ENCODE measurements at regions not wholly inside any gene's neighbourhood (a gene's known extent, or its start where the extent isn't known, plus 50 kb on each side); places are given as distances from the start of the nearest gene placed in this dataset.
"Not testable (repeated sequence)": the region's sequence is repeated elsewhere in the genome, so short reads cannot be mapped to it uniquely, and the experiment has no call there.

- no peaks in the 10 kb centered on the region for H3K4me1 ChIP-seq (ENCODE audit: insufficient read depth, low read length)
- H3K27me3 ChIP-seq (ENCODE audit: insufficient read depth, low read length), result no peaks in the 10 kb centered on the region
- no peak overlapping the region for H3K4me3 ChIP-seq (ENCODE audit: low read length)
- no peak overlapping the region for H3K9ac ChIP-seq (ENCODE audit: low read depth, low read length)
- H3K9me3 ChIP-seq (ENCODE audit: insufficient read depth, low read depth, low read length), result no peaks in the 10 kb centered on the region
- no peaks in the 10 kb centered on the region for H3K36me3 ChIP-seq (ENCODE audit: insufficient read depth, low read depth, low read length)
- no peak overlapping the region for H3K27ac ChIP-seq (ENCODE audit: low read length)
Observed at GRCh38 chr14:53620890-53621289, 335.7 kb downstream of the BMP4 start.

- Histone ChIP-seq H3K4me1 (ENCODE audit: insufficient read depth, low read length) (no peaks in the 10 kb centered on the region), H3K27ac (ENCODE audit: low read length) (no peak overlapping the region), H3K36me3 (ENCODE audit: insufficient read depth, low read depth, low read length) (no peaks in the 10 kb centered on the region), H3K9me3 (ENCODE audit: insufficient read depth, low read depth, low read length) (no peaks in the 10 kb centered on the region), H3K4me3 (ENCODE audit: low read length) (no peak overlapping the region), H3K9ac (ENCODE audit: low read depth, low read length) (no peak overlapping the region), H3K27me3 (ENCODE audit: insufficient read depth, low read length) (no peaks in the 10 kb centered on the region)
Observed at GRCh38 chr14:53620317-53620716, 336.3 kb downstream of the BMP4 start.

GRCh38 chr14:53619691-53620231 lies 336.9 kb downstream of the BMP4 start:
- no peak overlapping the region for H3K4me3 ChIP-seq (ENCODE audit: low read length)
- no peak overlapping the region for H3K27ac ChIP-seq (ENCODE audit: low read length)
- H3K36me3 ChIP-seq (ENCODE audit: insufficient read depth, low read depth, low read length), result no peaks in the 10 kb centered on the region
- no peaks in the 10 kb centered on the region for H3K4me1 ChIP-seq (ENCODE audit: insufficient read depth, low read length)
- no peaks in the 10 kb centered on the region for H3K27me3 ChIP-seq (ENCODE audit: insufficient read depth, low read length)
- H3K9me3 ChIP-seq (ENCODE audit: insufficient read depth, low read depth, low read length), result no peaks in the 10 kb centered on the region
- H3K9ac ChIP-seq (ENCODE audit: low read depth, low read length), result no peak overlapping the region

- not testable (repeated sequence) for H3K9me3 ChIP-seq (ENCODE audit: insufficient read depth, low read depth, low read length); H3K9ac ChIP-seq (ENCODE audit: low read depth, low read length); H3K4me1 ChIP-seq (ENCODE audit: insufficient read depth, low read length); H3K36me3 ChIP-seq (ENCODE audit: insufficient read depth, low read depth, low read length); H3K27me3 ChIP-seq (ENCODE audit: insufficient read depth, low read length); H3K4me3 ChIP-seq (ENCODE audit: low read length); H3K27ac ChIP-seq (ENCODE audit: low read length)
Observed at GRCh38 chr14:53616536-53616935, 340.1 kb downstream of the BMP4 start.

- Histone ChIP-seq H3K9me3 (ENCODE audit: insufficient read depth, low read depth, low read length) (no peaks in the 10 kb centered on the region), H3K36me3 (ENCODE audit: insufficient read depth, low read depth, low read length) (no peaks in the 10 kb centered on the region), H3K27ac (ENCODE audit: low read length) (no peak overlapping the region), H3K4me1 (ENCODE audit: insufficient read depth, low read length) (0 out of 2 replicates have a peak, but pooled peaks cover 8% of the 10 kb centered on the region), H3K9ac (ENCODE audit: low read depth, low read length) (no peak overlapping the region), H3K27me3 (ENCODE audit: insufficient read depth, low read length) (no peaks in the 10 kb centered on the region), H3K4me3 (ENCODE audit: low read length) (no peak overlapping the region)
Observed at GRCh38 chr14:53615252-53615651, 341.4 kb downstream of the BMP4 start.

GRCh38 chr14:53613404-53614253 lies 343.0 kb downstream of the BMP4 start:
- 0 out of 2 replicates have a peak, but pooled peaks cover 8% of the 10 kb centered on the region for H3K4me1 ChIP-seq (ENCODE audit: insufficient read depth, low read length)
- H3K9ac ChIP-seq (ENCODE audit: low read depth, low read length), result no peak overlapping the region
- no peaks in the 10 kb centered on the region for H3K9me3 ChIP-seq (ENCODE audit: insufficient read depth, low read depth, low read length)
- H3K27ac ChIP-seq (ENCODE audit: low read length), result no peak overlapping the region
- H3K4me3 ChIP-seq (ENCODE audit: low read length), result no peak overlapping the region
- no peaks in the 10 kb centered on the region for H3K27me3 ChIP-seq (ENCODE audit: insufficient read depth, low read length)
- no peaks in the 10 kb centered on the region for H3K36me3 ChIP-seq (ENCODE audit: insufficient read depth, low read depth, low read length)

GRCh38 chr14:53610947-53611346 lies 345.7 kb downstream of the BMP4 start:
- Histone ChIP-seq H3K36me3 (ENCODE audit: insufficient read depth, low read depth, low read length) (no peaks in the 10 kb centered on the region), H3K4me1 (ENCODE audit: insufficient read depth, low read length) (0 out of 2 replicates have a peak, but pooled peaks cover 8% of the 10 kb centered on the region), H3K27me3 (ENCODE audit: insufficient read depth, low read length) (no peaks in the 10 kb centered on the region), H3K9me3 (ENCODE audit: insufficient read depth, low read depth, low read length) (no peaks in the 10 kb centered on the region), H3K9ac (ENCODE audit: low read depth, low read length) (no peak overlapping the region), H3K27ac (ENCODE audit: low read length) (no peak overlapping the region), H3K4me3 (ENCODE audit: low read length) (no peak overlapping the region)

GRCh38 chr14:53609009-53609408 lies 347.6 kb downstream of the BMP4 start:
- Histone ChIP-seq H3K27me3 (ENCODE audit: insufficient read depth, low read length) (no peaks in the 10 kb centered on the region), H3K9me3 (ENCODE audit: insufficient read depth, low read depth, low read length) (no peaks in the 10 kb centered on the region), H3K9ac (ENCODE audit: low read depth, low read length) (no peak overlapping the region), H3K36me3 (ENCODE audit: insufficient read depth, low read depth, low read length) (no peaks in the 10 kb centered on the region), H3K27ac (ENCODE audit: low read length) (no peak overlapping the region), H3K4me1 (ENCODE audit: insufficient read depth, low read length) (0 out of 2 replicates have a peak, but pooled peaks cover 6% of the 10 kb centered on the region), H3K4me3 (ENCODE audit: low read length) (no peak overlapping the region)

GRCh38 chr14:53608369-53608768 lies 348.3 kb downstream of the BMP4 start:
- Histone ChIP-seq H3K27ac (ENCODE audit: low read length) (no peak overlapping the region), H3K4me1 (ENCODE audit: insufficient read depth, low read length) (0 out of 2 replicates have a peak, but pooled peaks cover 1% of the 10 kb centered on the region), H3K36me3 (ENCODE audit: insufficient read depth, low read depth, low read length) (no peaks in the 10 kb centered on the region), H3K9me3 (ENCODE audit: insufficient read depth, low read depth, low read length) (no peaks in the 10 kb centered on the region), H3K9ac (ENCODE audit: low read depth, low read length) (no peak overlapping the region), H3K4me3 (ENCODE audit: low read length) (no peak overlapping the region), H3K27me3 (ENCODE audit: insufficient read depth, low read length) (no peaks in the 10 kb centered on the region)

GRCh38 chr14:53606203-53606602 lies 350.4 kb downstream of the BMP4 start:
- H3K4me3 ChIP-seq (ENCODE audit: low read length), result no peak overlapping the region
- H3K27ac ChIP-seq (ENCODE audit: low read length), result no peak overlapping the region
- no peak overlapping the region for H3K9ac ChIP-seq (ENCODE audit: low read depth, low read length)
- H3K9me3 ChIP-seq (ENCODE audit: insufficient read depth, low read depth, low read length), result no peaks in the 10 kb centered on the region
- no peaks in the 10 kb centered on the region for H3K27me3 ChIP-seq (ENCODE audit: insufficient read depth, low read length)
- H3K36me3 ChIP-seq (ENCODE audit: insufficient read depth, low read depth, low read length), result no peaks in the 10 kb centered on the region
- H3K4me1 ChIP-seq (ENCODE audit: insufficient read depth, low read length), result peaks cover 4% of the 10 kb centered on the region; the same call in 1 of the 2 replicates

GRCh38 chr14:53605562-53605961 lies 351.1 kb downstream of the BMP4 start:
- H3K4me1 ChIP-seq (ENCODE audit: insufficient read depth, low read length), result peaks cover 8% of the 10 kb centered on the region
- no peak overlapping the region for H3K9ac ChIP-seq (ENCODE audit: low read depth, low read length)
- H3K27me3 ChIP-seq (ENCODE audit: insufficient read depth, low read length), result no peaks in the 10 kb centered on the region
- no peak overlapping the region for H3K27ac ChIP-seq (ENCODE audit: low read length)
- H3K9me3 ChIP-seq (ENCODE audit: insufficient read depth, low read depth, low read length), result no peaks in the 10 kb centered on the region
- H3K36me3 ChIP-seq (ENCODE audit: insufficient read depth, low read depth, low read length), result no peaks in the 10 kb centered on the region
- H3K4me3 ChIP-seq (ENCODE audit: low read length), result no peak overlapping the region

GRCh38 chr14:53603994-53604393 lies 352.6 kb downstream of the BMP4 start:
- H3K27ac ChIP-seq (ENCODE audit: low read length), result no peak overlapping the region
- no peak overlapping the region for H3K4me3 ChIP-seq (ENCODE audit: low read length)
- peaks cover 21% of the 10 kb centered on the region for H3K4me1 ChIP-seq (ENCODE audit: insufficient read depth, low read length)
- no peak overlapping the region for H3K9ac ChIP-seq (ENCODE audit: low read depth, low read length)
- no peaks in the 10 kb centered on the region for H3K9me3 ChIP-seq (ENCODE audit: insufficient read depth, low read depth, low read length)
- no peaks in the 10 kb centered on the region for H3K36me3 ChIP-seq (ENCODE audit: insufficient read depth, low read depth, low read length)
- no peaks in the 10 kb centered on the region for H3K27me3 ChIP-seq (ENCODE audit: insufficient read depth, low read length)

Data from iPS-20b (cell line).